ENCODE measurements at regions not wholly inside any gene's neighbourhood (a gene's known extent, or its start where the extent isn't known, plus 50 kb on each side); places are given as distances from the start of the nearest gene placed in this dataset.

GRCh38 chrX:39302838-39303237 is 501.6 kb downstream of the MID1IP1 start:
- no peak for DNase-seq (ENCODE audit: low read depth, low spot score)
- H3K4me3 ChIP-seq (ENCODE audit: low read depth, low read length), result no peak overlapping the region
- CTCF ChIA-PET, result no interaction called here
- no peak for TF ChIP-seq CTCF (IDR thresholded peaks at IDR 0.05; ENCODE audit: insufficient read depth, low read length, missing control alignments)
- POLR2A ChIA-PET, result no interaction called here

DNA sequence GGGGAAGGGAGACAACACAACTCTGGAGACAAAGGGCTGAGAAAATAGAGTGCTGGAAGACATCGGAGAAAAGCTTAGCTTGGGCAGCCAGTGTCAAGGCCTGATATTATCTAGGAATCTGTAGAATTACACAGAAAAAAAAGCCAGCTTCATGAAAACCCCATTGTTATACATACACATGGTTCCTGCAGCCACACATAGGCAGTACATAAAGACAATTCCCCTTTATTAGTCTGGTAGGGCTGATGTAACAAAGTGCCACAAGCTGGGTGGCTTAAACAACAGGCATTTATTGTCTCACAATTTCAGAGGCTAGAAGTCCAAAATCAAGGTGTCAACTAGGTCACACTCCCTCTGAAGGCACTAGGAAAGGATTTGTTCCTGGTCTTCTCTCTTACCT is 503.5 kb downstream of the MID1IP1 start:
- POLR2A ChIA-PET, result no interaction called here
- no peak for TF ChIP-seq CTCF (IDR thresholded peaks at IDR 0.05; ENCODE audit: insufficient read depth, low read length, missing control alignments)
- DNase-seq (ENCODE audit: low read depth, low spot score), result no peak
- H3K4me3 ChIP-seq (ENCODE audit: low read depth, low read length), result no peak overlapping the region
- CTCF ChIA-PET, result no interaction called here

DNA sequence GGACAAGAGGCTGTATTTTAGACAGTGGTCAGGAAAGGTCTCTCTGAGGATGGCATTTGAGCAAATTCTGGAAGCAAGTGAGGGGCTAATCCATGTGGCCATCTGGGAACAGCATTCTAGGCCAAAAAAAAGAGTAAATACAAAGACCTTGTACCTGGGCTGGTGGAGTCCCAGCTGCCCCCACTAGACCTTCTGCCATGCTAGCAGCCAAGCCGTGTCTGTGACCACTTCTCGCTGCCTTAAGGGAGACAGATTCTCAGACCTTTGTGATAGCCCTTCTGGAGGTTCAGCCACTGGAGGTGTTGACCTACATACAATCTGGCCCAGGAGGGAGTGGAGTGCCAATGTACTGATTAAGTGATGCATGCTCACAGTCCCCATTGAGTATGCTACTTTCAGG is 506.2 kb downstream of the MID1IP1 start:
- no peak for TF ChIP-seq CTCF (IDR thresholded peaks at IDR 0.05; ENCODE audit: insufficient read depth, low read length, missing control alignments)
- ChIA-PET POLR2A (no interaction called here), CTCF (no interaction called here)
- no peak for DNase-seq (ENCODE audit: low read depth, low spot score)
- H3K4me3 ChIP-seq (ENCODE audit: low read depth, low read length), result no peak overlapping the region

GRCh38 chrX:39308126-39308525 is 506.9 kb downstream of the MID1IP1 start:
- ChIA-PET POLR2A (no interaction called here), CTCF (no interaction called here)
- TF ChIP-seq CTCF (IDR thresholded peaks at IDR 0.05; ENCODE audit: insufficient read depth, low read length, missing control alignments), result no peak
- H3K4me3 ChIP-seq (ENCODE audit: low read depth, low read length), result no peak overlapping the region
- no peak for DNase-seq (ENCODE audit: low read depth, low spot score)

GRCh38 chrX:39309018-39309635 is 507.9 kb downstream of the MID1IP1 start:
- no peak for TF ChIP-seq CTCF (IDR thresholded peaks at IDR 0.05; ENCODE audit: insufficient read depth, low read length, missing control alignments)
- DNase-seq (ENCODE audit: low read depth, low spot score), result no peak
- CTCF ChIA-PET, result no interaction called here
- POLR2A ChIA-PET, result no interaction called here
- no peak overlapping the region for H3K4me3 ChIP-seq (ENCODE audit: low read depth, low read length)

- POLR2A ChIA-PET, result no interaction called here
- no peak for DNase-seq (ENCODE audit: low read depth, low spot score)
- TF ChIP-seq CTCF (IDR thresholded peaks at IDR 0.05; ENCODE audit: insufficient read depth, low read length, missing control alignments), result no peak
- no peak overlapping the region for H3K4me3 ChIP-seq (ENCODE audit: low read depth, low read length)
- CTCF ChIA-PET, result no interaction called here
Measured at GRCh38 chrX:39309721-39310152, 508.5 kb downstream of the MID1IP1 start.
